ENCODE measurements at regions not wholly inside any gene's neighbourhood (a gene's known extent, or its start where the extent isn't known, plus 50 kb on each side); places are given as distances from the start of the nearest gene placed in this dataset.

DNA sequence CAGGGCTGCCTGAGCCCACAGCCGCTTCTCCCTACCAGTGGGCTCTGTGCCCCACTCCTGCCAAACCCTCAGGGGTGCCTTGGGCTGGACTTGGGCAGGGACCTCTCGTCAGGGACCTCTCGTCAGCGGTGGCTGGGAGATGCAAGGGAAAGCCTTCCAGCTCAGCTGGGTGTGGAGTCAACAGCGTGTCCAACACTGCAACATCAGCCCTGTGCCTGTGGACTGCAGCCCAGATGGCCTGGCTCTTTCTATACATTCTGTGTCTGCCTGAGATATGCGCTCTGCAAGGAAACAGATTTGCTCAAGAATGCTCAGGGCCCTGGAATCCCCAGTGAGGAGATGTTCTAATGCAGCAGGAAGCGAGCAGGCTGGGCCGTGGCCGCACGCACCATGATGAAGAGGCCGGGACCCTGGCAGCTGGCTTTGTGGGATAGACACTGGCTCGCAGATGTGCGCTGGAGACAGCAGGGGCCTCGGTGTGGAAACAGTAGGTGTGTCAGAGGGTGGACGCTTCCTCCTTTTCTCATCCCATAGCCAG, 85.0 kb upstream of the COL5A1 start:
- TF ChIP-seq, protein P1, sequence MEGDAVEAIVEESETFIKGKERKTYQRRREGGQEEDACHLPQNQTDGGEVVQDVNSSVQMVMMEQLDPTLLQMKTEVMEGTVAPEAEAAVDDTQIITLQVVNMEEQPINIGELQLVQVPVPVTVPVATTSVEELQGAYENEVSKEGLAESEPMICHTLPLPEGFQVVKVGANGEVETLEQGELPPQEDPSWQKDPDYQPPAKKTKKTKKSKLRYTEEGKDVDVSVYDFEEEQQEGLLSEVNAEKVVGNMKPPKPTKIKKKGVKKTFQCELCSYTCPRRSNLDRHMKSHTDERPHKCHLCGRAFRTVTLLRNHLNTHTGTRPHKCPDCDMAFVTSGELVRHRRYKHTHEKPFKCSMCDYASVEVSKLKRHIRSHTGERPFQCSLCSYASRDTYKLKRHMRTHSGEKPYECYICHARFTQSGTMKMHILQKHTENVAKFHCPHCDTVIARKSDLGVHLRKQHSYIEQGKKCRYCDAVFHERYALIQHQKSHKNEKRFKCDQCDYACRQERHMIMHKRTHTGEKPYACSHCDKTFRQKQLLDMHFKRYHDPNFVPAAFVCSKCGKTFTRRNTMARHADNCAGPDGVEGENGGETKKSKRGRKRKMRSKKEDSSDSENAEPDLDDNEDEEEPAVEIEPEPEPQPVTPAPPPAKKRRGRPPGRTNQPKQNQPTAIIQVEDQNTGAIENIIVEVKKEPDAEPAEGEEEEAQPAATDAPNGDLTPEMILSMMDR (IDR thresholded peaks at IDR 0.05) = no peak
- TF ChIP-seq POLR2A (IDR thresholded peaks at IDR 0.05) = no peak

All from heart left ventricle (tissue), 13 donors.